ENCODE measurements at regions not wholly inside any gene's neighbourhood (a gene's known extent, or its start where the extent isn't known, plus 50 kb on each side); places are given as distances from the start of the nearest gene placed in this dataset.

- Histone ChIP-seq H2BK15ac (ENCODE audit: low read depth, low read length) (no peak overlapping the region), H2AK5ac (ENCODE audit: insufficient read length, low read length) (no peak overlapping the region), H2BK12ac (ENCODE audit: insufficient read length, low read depth, low read length) (no peak overlapping the region), H4K5ac (ENCODE audit: insufficient read length, low read depth, low read length) (no peak overlapping the region), H2BK5ac (ENCODE audit: insufficient read length, low read length) (no peak overlapping the region), H3K79me1 (ENCODE audit: insufficient read depth, low read depth, low read length, poor library complexity, severe bottlenecking) (no peaks in the 10 kb centered on the region), H2BK120ac (ENCODE audit: low read depth, low read length, poor library complexity, severe bottlenecking) (no peak overlapping the region), H3K14ac (ENCODE audit: insufficient read depth, low read length) (no peak overlapping the region), H3K23ac (ENCODE audit: insufficient read length, low read depth, low read length) (no peak overlapping the region), H3T11ph (ENCODE audit: low read length) (no peak overlapping the region), H3K18ac (ENCODE audit: insufficient read length, low read depth, low read length) (no peak overlapping the region), H3K9me3 (ENCODE audit: control insufficient read depth, low read depth, low read length) (no peaks in the 10 kb centered on the region), H4K20me1 (ENCODE audit: control insufficient read depth, insufficient read depth, insufficient read length) (no peaks in the 10 kb centered on the region), H4K8ac (replicated peaks; ENCODE audit: insufficient read length, low read depth, low read length) (no peak overlapping the region), H4K91ac (ENCODE audit: insufficient read length, low read depth, low read length) (no peak overlapping the region), H2BK20ac (ENCODE audit: low read depth, low read length, poor library complexity, severe bottlenecking) (no peak overlapping the region), H3K4me1 (ENCODE audit: insufficient read depth, low read length) (no peaks in the 10 kb centered on the region), H3K9ac (ENCODE audit: extremely low read depth, insufficient read length, low read length) (no peak overlapping the region), H3K56ac (ENCODE audit: insufficient read length, low read depth, low read length) (no peak overlapping the region), H3K4ac (ENCODE audit: low read depth, low read length) (no peak overlapping the region), H3K79me2 (ENCODE audit: insufficient read depth, low read length) (no peaks in the 10 kb centered on the region), H3K23me2 (ENCODE audit: insufficient read length, low read depth, low read length, poor library complexity, severe bottlenecking) (no peaks in the 10 kb centered on the region), H2AFZ (ENCODE audit: low read length) (no peak overlapping the region), H3K27ac (ENCODE audit: insufficient read length, low read depth, low read length) (no peak overlapping the region), H3K27me3 (ENCODE audit: insufficient read depth, low read length) (no peaks in the 10 kb centered on the region), H3K4me2 (ENCODE audit: insufficient read depth, insufficient read length, low read length) (no peak overlapping the region)
- peaks cover 5 to 13% of the 10 kb centered on the region in 2 experiments for H3K9me3 Mint-ChIP-seq
- no peak for TF ChIP-seq CTCF (conservative IDR thresholded peaks at IDR 0.05)
- no peak overlapping the region for H3K27ac Mint-ChIP-seq
- peaks cover 0 to 11% (median 7%) of the 10 kb centered on the region in 3 experiments; a peak in 5 of 7 replicates for H3K36me3 Mint-ChIP-seq (ENCODE audit: insufficient read depth in 1 of 3, low read depth in 3 of 3)
- DNase-seq: no peak
- peaks cover 3 to 4% of the 10 kb centered on the region in 2 experiments; a peak in 2 of 4 replicates for H3K4me1 Mint-ChIP-seq
- H3K27me3 Mint-ChIP-seq (ENCODE audit: low read depth): no peaks in the 10 kb centered on the region
- H3K4me3 Mint-ChIP-seq: no peak overlapping the region
Observed at GRCh38 chr13:63420685-63421084, 2005.0 kb upstream of the PCDH20 start.
